ENCODE measurements at regions not wholly inside any gene's neighbourhood (a gene's known extent, or its start where the extent isn't known, plus 50 kb on each side); places are given as distances from the start of the nearest gene placed in this dataset.

DNA sequence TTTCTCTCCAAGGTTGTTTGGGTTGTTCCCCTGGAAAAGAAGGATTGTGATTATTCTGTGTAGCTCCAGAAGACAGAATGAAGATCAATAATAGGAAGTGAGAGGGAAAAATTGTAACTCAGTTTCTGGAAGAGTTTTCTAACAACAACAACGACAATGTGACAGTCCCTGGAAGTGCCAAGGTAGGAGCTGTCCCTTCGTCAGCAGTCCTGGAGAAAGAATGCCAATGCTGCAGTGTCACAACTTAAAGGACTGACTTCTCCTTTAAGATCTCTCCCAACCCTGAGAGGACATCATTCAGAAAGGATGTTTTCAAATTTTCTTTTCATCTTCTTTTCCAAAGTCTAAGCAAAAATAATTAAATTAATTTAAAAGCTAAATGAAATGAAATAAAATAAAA lies 136.4 kb upstream of the GAP43 start:
- TF ChIP-seq, protein P1, sequence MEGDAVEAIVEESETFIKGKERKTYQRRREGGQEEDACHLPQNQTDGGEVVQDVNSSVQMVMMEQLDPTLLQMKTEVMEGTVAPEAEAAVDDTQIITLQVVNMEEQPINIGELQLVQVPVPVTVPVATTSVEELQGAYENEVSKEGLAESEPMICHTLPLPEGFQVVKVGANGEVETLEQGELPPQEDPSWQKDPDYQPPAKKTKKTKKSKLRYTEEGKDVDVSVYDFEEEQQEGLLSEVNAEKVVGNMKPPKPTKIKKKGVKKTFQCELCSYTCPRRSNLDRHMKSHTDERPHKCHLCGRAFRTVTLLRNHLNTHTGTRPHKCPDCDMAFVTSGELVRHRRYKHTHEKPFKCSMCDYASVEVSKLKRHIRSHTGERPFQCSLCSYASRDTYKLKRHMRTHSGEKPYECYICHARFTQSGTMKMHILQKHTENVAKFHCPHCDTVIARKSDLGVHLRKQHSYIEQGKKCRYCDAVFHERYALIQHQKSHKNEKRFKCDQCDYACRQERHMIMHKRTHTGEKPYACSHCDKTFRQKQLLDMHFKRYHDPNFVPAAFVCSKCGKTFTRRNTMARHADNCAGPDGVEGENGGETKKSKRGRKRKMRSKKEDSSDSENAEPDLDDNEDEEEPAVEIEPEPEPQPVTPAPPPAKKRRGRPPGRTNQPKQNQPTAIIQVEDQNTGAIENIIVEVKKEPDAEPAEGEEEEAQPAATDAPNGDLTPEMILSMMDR (IDR thresholded peaks at IDR 0.05), result no peak
- TF ChIP-seq POLR2A (IDR thresholded peaks at IDR 0.05), result no peak

Data from heart left ventricle (tissue), 13 donors.